ENCODE measurements at regions not wholly inside any gene's neighbourhood (a gene's known extent, or its start where the extent isn't known, plus 50 kb on each side); places are given as distances from the start of the nearest gene placed in this dataset.

DNA sequence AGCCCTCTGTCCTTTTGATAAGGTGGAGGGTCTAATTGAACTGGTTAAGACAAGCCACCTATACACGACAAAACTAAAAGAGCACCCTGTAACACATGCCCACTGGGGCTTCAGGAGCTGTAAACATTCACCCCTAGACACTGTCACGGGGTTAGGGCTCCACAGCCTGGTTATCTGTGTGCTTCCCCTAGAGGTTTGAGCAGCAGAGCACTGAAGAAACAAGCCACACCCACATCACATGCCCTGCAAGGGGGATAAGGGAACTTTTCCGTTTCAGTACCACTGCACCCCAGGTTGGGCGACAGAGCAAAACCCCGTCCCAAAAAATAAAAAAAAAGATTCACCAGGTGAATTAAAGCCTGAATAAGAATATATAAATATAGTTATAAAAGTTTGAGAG, 913.7 kb upstream of the ACVR2A start:
- no peak for DNase-seq

GRCh38 chr2:146927080-146927711, 917.6 kb upstream of the ACVR2A start:
- peak; percentile 59 for DNase-seq

DNA sequence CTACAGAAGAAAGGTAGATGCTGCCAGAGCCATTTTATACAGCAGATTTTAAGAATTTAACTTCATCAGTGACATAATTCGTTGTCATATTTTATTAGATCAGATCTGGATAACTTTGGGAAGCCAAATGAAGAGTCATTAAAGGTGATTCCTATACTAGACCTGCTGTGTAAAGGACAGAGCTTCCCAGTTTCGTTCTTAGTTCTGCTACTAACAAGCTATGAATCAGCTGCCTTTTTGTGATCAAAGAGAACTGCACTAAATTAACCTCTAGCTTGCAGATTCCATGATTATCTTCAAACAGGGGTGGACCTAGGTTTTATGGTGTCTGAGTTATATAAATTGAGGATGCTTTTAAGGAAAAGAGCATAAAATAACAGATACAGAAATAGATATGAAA, 926.5 kb upstream of the ACVR2A start:
- DNase-seq: no peak

DNA sequence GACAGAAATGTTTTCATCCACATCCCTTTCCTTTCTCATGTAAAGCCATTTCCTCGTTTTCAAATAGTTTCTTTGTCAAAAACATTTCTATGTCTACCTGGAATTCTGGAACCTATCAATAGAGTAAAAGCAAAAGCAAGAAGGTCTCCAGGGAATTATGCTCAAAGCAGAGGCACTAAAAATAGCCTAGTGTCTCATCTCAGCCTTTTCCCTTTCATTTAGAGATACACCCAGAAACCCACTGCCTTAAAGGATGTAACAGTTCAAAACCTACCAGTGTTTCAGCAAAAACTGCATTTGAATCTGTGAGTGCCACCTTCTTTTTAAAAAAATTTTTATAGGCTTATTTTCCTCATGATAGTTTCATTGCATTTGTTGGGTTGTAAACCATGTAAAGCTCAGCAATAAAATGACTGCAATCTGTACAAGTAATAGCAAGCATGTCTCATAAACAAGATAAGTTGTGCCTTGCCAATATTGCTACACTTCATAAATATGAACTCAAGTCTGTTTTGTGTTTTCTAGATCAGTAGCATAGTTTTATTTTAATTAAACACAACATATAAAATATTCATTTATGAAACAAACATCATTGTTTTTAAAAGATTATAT, 927.3 kb upstream of the ACVR2A start:
- no peak for DNase-seq

DNA sequence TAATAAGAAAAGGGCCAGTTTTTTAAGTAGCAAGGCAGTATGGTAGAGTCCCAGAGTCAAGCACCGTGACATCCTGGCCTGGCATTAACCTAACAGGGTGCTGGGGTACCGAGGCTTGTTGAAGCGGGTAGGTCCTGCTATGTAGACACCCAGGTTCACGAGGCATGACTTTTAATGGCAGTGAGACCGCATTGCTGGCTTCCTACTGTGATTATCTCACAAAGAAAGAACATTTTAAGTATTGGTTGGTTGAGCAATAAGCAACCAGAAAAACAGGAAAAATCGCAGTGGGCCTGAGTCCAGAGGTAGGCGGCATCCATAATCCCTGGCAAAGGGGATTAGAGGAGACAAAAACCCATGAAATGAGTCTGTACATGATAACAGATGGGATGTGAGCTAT, 927.9 kb upstream of the ACVR2A start:
- DNase-seq: no peak

DNA sequence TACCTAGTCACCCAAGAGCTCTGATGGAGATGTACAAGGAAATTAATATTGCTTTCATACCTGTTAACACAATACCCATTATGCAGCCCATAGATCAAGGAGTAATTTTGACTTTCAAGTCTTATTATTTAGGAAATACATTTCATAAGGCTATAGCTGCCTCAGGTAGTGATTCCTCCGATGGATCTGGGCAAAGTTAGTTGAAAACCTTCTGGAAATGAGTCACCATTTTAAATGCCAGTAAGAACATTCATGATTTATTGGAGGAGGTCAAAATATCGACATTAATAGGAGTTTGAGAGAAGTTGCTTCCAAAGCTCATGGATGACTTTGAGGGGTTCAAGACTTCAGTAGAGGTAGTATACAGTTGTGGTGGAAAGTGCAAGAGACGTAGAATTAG, 931.4 kb upstream of the ACVR2A start:
- no peak for DNase-seq

DNA sequence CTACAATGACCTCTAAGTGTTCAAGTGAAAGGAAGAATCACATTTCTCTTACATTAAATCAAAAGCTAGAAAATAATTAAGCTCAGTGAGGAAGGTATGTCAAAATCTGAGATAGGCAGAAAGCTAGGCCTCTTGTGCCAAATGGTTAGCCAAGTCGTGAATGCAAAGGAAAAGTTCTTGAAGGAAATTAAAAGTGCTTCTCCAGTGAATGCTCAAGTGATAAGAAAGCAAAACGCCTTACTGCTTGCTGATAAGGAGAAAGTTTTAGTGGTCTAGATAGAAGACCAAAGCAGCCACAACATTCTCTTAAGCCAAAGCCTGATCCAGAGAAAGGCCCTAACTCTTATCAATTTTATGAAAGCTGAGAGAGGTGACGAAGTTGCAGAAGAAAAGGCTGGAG, 932.3 kb upstream of the ACVR2A start:
- DNase-seq: no peak

GRCh38 chr2:146908776-146909175, 936.1 kb upstream of the ACVR2A start:
- no peak for DNase-seq

DNA sequence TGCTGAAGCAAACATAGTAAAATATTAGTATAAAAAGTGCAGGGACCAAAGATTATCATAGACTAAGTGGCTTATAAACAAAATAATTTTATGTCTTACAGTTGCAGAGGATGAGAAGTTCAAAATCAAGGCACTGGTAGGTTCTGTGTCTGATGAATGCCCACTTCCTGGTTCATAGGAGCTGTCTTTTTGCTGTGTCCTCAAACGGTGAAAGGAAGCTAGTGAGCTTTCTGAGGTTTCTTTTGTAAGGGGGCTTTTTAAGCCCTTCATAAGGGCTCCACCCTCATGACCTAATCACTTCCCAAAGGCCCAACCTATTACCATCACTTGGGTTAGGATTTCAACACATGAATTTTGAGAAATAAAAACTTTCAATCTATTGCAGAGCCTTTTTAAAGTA, 946.7 kb upstream of the ACVR2A start:
- DNase-seq: no peak

GRCh38 chr2:146894514-146894913, 950.3 kb upstream of the ACVR2A start:
- DNase-seq: no peak

DNA sequence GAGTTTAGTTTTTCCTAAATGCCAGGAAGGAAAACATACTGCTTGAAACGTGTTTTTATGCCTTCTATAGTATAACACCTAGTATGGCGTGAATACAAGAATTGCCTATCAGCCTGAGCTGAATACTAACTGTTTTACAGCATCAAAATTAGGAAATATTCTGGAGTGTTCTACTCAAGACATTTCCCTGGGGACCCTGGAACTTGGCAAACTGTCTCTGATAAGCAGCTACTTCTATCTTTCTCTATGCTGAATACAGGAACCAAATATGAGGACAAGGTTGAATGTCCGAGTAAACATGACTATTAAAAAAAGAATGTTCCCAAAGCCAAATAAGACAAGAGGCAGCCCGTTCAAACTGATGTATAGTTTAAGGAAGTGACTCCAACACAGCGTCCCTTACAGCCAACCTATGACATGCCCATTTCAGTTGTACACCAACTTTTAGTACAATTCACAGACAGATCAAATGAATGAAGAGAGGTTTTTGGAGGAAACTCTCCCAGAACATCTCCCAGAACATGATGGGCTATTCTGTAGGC, 951.3 kb upstream of the ACVR2A start:
- no peak for DNase-seq

DNA sequence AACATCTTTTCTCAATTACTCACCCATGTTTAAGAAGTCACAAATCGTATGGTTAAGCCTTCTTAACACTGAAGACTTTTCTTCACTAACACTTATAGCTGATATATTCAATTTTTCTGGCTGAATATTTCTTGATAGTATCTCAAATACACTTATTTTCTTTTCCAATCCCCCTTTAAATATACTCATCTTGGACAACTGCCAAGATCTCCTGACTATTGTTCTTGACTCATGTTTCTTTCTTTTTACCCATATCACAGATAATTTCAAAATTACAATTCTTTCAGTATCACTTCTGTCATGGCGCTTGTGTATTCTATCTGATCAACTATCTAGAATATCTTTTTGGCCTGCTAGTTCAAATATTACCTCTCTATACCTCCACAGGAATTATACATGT, 954.3 kb upstream of the ACVR2A start:
- DNase-seq: no peak

GRCh38 chr2:146879882-146880281, 964.9 kb upstream of the ACVR2A start:
- DNase-seq: no peak

- DNase-seq: no peak
These were observed 970.6 kb upstream of the ACVR2A start for GRCh38 chr2:146874260-146874658.

- no peak for DNase-seq
These were observed 971.1 kb upstream of the ACVR2A start for GRCh38 chr2:146873646-146874259.

DNA sequence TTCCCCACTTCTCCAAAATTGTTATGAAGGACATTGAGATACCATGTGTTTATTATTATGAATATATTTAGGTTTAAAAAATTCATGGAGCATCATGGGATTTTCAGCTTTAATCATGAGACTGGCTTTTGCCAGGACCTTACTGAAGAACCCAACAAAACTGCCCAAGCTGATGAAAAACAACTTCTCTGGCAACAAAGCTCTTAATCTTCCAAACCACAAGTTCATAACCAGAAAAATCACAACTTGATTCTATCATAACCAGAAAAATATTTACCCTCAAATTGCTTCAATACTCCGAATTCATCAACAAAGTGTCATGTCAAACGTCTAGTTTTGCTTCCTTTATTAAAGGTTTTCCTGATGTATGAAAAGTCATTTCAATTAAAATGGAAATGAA, 971.8 kb upstream of the ACVR2A start:
- DNase-seq: no peak

- no peak for DNase-seq
These were observed 974.1 kb upstream of the ACVR2A start for GRCh38 chr2:146870691-146871090.

- no peak for DNase-seq
These were observed 975.5 kb upstream of the ACVR2A start for GRCh38 chr2:146869328-146869727.

- no peak for DNase-seq
These were observed 976.8 kb upstream of the ACVR2A start for GRCh38 chr2:146868051-146868450.

GRCh38 chr2:146867477-146867986, 977.3 kb upstream of the ACVR2A start:
- no peak for DNase-seq

DNA sequence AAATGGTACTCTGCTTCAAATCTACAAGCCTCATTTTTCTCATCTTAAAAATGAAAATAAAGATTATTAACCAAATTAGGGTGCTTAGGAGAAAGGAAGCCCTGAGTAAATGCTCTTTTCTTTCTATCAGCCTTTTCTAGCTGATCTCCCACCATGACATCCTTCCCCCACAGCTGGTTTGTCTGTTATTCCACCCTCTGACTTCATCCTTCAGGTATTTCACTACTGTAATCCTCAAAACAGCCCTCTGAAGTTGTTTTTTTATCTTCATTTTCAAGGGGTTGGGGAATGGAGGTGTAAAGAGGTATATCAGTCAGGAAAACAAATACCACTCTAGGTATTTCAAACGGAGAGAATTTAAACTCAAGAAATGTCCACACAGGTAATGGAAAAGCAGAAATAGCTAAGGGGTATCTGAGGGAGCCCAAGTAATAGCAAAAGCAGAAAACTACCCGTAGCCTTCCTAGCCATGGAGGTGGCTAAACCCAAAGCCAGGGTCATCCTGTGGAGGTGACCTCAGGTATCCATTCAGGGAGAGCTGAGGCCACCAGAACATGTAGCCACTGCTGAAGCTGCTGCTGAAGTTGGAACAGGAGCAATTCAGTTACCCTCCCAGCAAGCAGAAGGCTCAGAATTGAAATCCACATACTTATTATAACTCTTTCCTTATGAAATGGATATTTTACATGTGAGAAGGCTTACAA, 990.9 kb upstream of the ACVR2A start:
- DNase-seq: no peak

GRCh38 chr2:146852661-146853060, 992.2 kb upstream of the ACVR2A start:
- no peak for DNase-seq

- DNase-seq: no peak
These were observed 994.1 kb upstream of the ACVR2A start for GRCh38 chr2:146850746-146851145.

GRCh38 chr2:146847846-146848245, 997.0 kb upstream of the ACVR2A start:
- no peak for DNase-seq
